Panc1 (cell line): ENCODE measurements at regions not wholly inside any gene's neighbourhood (a gene's known extent, or its start where the extent isn't known, plus 50 kb on each side); places are given as distances from the start of the nearest gene placed in this dataset.

Source experiments
- CTCF ChIP-seq: fragments of 450-650 bp; IDR thresholded peaks from 2 replicates; pipeline ENCODE4 v1.5.1; 2017; ENCODE audit warnings: mild to moderate bottlenecking
- POLR2AphosphoS5 ChIP-seq: IDR thresholded peaks from 2 replicates; pipeline ENCODE4 v1.6.1; 2012; ENCODE audit warnings: mild to moderate bottlenecking, low read depth, low read length, moderate library complexity
- REST ChIP-seq, 2 experiments: IDR thresholded peaks; 2 replicates each; pipeline ENCODE4 v1.6.1; 2011 to 2012; ENCODE audit warnings: low read depth in 2 of 2, control low read depth in 1 of 2, low read length in 1 of 2, mild to moderate bottlenecking in 1 of 2, moderate library complexity in 1 of 2; ENCODE audit not compliant: insufficient read depth in 1 of 2
- SIN3A ChIP-seq: IDR thresholded peaks from 2 replicates; pipeline ENCODE4 v1.6.1; 2012; ENCODE audit warnings: low read depth, mild to moderate bottlenecking, low read length, moderate library complexity, borderline replicate concordance; ENCODE audit not compliant: insufficient read depth
- TCF7L2 ChIP-seq: IDR thresholded peaks from 2 replicates; pipeline ENCODE4 v1.6.1; 2011; ENCODE audit warnings: mild to moderate bottlenecking, low read depth, low read length, inconsistent platforms

GRCh38 chr3:145118303-145118702, 1042.7 kb downstream of the PLOD2 start:
- TF ChIP-seq SIN3A (no peak), CTCF (no peak), POLR2AphosphoS5 (no peak), REST (IDR thresholded peaks at IDR 0.05; ENCODE audit: insufficient read depth in 1 of 2, low read depth in 2 of 2, low read length in 1 of 2) (no peak), TCF7L2 (no peak)
